Suprapubic skin (tissue), 3 donors: ENCODE measurements at regions not wholly inside any gene's neighbourhood (a gene's known extent, or its start where the extent isn't known, plus 50 kb on each side); places are given as distances from the start of the nearest gene placed in this dataset.

ENCODE experiments used
- CTCF ChIP-seq, 2 donors: fragments of 200-600 bp in 1 of 2; fragments of 450-650 bp in 1 of 2; sonication (generic) in 1 of 2; IDR thresholded peaks; one replicate each; pipeline ENCODE4 v1.5.1; 2016 to 2019; ENCODE audit warnings: antibody characterized with exemption in 2 of 2, mild to moderate bottlenecking in 1 of 2, moderate library complexity in 1 of 2
- POLR2AphosphoS5 ChIP-seq, 3 donors: sonication (generic); formaldehyde crosslinking; IDR thresholded peaks; one replicate each; pipeline ENCODE4 v1.6.1; 2017; ENCODE audit warnings: antibody characterized with exemption in 3 of 3

- TF ChIP-seq CTCF (IDR thresholded peaks at IDR 0.05): no peak
- TF ChIP-seq POLR2AphosphoS5 (IDR thresholded peaks at IDR 0.05): no peak
These were observed 386.9 kb downstream of the PREX1 start for GRCh38 chr20:48440916-48441315.
